GM19452 (cell line): ENCODE measurements at regions not wholly inside any gene's neighbourhood (a gene's known extent, or its start where the extent isn't known, plus 50 kb on each side); places are given as distances from the start of the nearest gene placed in this dataset.

ENCODE experiments used
- ATAC-seq: cut with Tn5 transposase; IDR thresholded peaks from one replicate; pipeline ENCODE4 v1.9.1; 2021; ENCODE audit not compliant: unreplicated experiment

DNA sequence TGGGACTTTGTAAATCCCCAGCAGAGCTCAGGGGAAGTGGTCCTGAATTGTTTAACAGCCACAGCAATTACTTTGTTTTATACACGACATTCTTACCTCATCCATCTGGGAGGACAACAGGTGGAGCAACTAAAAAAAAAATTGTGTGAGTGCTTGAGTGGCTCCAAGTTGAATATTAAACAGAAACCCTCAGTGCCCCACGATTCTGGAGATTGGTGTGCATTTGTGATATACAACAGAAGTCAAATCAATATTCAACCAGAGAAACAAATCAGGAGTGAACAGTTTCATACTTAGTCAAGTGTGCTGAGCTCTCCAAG is 204.8 kb downstream of the HAPSTR1 start:
- ATAC-seq: no peak

DNA sequence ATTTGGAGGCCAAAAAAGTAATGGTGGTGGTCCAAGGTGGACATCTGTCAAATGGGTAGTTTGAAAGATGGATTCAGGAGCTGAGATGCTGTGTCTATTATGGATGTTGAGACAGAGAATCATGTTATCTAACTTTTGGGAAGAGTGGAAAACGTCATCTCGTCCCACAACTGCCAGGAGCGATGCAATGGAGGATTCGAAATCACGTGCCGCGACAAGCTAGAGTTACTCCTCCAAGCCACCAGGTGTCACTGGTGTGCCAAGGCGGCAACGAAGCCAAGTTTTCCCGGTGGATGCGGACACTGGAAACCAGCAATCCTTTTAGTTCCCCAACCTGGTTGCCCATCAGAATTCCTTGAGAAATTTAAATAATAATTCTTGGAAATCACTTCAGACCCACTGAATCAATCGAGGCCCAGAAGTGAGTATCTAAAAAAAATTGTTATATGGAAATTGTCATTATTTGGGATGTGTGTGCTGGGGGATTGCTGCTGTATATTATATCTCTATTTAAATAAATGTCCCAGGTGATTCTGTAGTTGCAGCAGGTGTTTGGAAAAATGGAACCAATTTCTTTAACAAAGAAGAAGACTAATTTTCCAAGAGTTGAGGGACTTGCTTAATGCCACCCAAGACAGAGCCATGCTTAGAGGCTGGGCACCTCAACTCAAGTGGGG is 206.1 kb downstream of the HAPSTR1 start:
- ATAC-seq: no peak

GRCh38 chr16:9300252-9300651 is 208.8 kb downstream of the HAPSTR1 start:
- no peak for ATAC-seq

- ATAC-seq: no peak
These were observed 210.6 kb downstream of the HAPSTR1 start for GRCh38 chr16:9302072-9302471.

GRCh38 chr16:9306753-9307152 is 215.3 kb downstream of the HAPSTR1 start:
- no peak for ATAC-seq

GRCh38 chr16:9307446-9307845 is 216.0 kb downstream of the HAPSTR1 start:
- no peak for ATAC-seq

GRCh38 chr16:9308356-9308801 is 216.9 kb downstream of the HAPSTR1 start:
- no peak for ATAC-seq

DNA sequence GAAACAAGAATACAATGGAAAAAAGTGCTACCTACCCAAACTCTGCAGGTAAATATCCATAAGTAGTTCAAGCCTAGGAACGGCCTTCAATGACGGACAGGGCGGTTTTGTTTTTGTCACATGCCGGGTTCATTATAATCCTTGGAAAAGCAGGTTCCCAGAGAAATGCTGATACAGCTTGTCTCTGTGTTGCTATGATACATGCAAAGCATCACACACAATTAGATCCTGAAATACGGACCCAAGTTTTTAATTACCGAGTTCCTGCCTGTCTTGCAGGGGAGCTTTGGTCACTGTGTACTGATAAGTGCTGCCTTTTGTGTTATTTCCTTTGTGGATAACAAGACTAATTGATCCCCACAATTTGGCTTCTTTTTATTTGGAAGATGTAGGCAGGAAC is 217.4 kb downstream of the HAPSTR1 start:
- ATAC-seq: no peak

- no peak for ATAC-seq
These were observed 218.4 kb downstream of the HAPSTR1 start for GRCh38 chr16:9309844-9310243.

DNA sequence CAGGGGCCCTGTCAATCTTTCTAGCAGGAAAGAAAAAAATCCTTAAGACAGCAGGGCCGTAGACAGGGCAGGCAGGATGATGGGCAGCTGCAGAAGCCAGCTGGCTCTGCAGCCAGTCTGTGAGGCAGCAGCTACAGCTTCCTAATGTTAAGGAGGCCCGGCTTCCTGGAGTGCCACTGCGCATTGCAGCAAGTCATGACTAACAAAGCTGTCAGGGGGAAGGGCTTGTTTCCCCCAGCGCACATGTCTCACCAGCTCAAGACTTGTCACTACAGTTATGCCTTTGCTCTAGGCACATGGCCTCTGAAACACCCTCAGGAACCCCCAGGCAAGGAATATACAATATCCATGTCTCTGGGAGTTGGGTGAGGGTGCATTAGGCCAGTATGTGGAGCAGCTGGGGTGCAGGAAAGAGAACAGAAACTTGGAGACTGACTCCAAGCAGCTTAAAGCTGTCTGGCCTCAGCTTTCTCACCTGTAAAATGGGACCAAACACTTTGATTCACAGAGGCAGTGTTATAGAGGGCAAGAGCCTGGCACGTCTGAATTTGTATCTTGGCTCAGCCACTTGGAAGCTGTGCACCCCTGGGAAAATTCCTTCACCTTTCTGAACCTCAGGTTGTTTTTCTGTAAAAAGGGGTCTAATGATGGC is 220.0 kb downstream of the HAPSTR1 start:
- ATAC-seq: no peak

GRCh38 chr16:9316008-9316407 is 224.6 kb downstream of the HAPSTR1 start:
- ATAC-seq: no peak

- no peak for ATAC-seq
These were observed 225.2 kb downstream of the HAPSTR1 start for GRCh38 chr16:9316615-9317014.

- no peak for ATAC-seq
These were observed 227.3 kb downstream of the HAPSTR1 start for GRCh38 chr16:9318764-9319163.

- no peak for ATAC-seq
These were observed 231.3 kb downstream of the HAPSTR1 start for GRCh38 chr16:9322769-9323168.

- no peak for ATAC-seq
These were observed 231.7 kb downstream of the HAPSTR1 start for GRCh38 chr16:9323170-9323569.

DNA sequence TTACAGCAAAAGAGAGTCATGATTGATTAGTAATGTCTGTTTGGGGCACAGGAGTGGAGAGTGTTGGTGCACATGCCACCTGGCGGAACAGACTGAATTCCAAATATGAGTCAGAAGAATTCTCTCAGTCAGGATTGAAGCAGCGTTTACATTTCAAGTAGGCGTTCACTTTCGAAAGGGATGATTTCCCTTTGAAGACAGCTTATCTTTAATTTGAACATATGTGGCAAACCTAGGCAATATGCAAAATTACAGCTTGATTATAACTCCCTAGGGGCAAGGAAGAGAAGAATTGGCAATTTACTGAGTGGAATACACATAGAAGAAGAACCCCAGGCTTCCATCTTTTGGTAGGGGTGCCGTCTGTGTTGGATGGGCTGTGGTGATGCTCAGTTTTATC is 235.8 kb downstream of the HAPSTR1 start:
- no peak for ATAC-seq

GRCh38 chr16:9328411-9328810 is 237.0 kb downstream of the HAPSTR1 start:
- no peak for ATAC-seq

- ATAC-seq: no peak
These were observed 238.7 kb downstream of the HAPSTR1 start for GRCh38 chr16:9330095-9330494.

DNA sequence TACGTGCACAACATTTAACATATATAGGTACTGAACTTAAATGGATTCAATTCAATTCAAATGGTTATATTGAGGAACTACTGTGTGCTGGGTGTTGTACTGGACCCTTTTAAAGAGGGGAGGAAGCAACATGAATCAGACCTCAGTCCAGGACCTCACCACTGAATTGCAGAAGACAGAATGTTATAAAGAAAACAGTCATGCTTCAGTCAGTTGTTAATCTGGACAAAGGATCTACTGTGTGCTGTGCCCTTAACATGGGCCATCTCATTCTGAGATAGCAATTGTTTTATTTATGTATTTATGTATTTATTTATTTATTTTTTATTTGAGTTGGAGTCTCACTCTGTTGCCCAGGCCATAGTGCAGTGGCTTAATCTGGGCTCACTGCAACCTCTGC is 240.1 kb downstream of the HAPSTR1 start:
- ATAC-seq: no peak

GRCh38 chr16:9332574-9333148 is 241.2 kb downstream of the HAPSTR1 start:
- no peak for ATAC-seq

- ATAC-seq: no peak
These were observed 242.0 kb downstream of the HAPSTR1 start for GRCh38 chr16:9333469-9333868.

- ATAC-seq: no peak
These were observed 242.7 kb downstream of the HAPSTR1 start for GRCh38 chr16:9334103-9334502.
